K562 (cell line): ENCODE measurements at regions not wholly inside any gene's neighbourhood (a gene's known extent, or its start where the extent isn't known, plus 50 kb on each side); places are given as distances from the start of the nearest gene placed in this dataset.

Experiments used
- ATAC-seq: fragments of 200-7000 bp; cut with Tn5 transposase; 3 replicates; pipeline ENCODE4 v1.9.1; 2020; ENCODE audit warnings: moderate library complexity
- BruUV-seq: library from RNA; stranded (reverse); fragments of 400-500 nt; replicated peaks from 2 replicates; lab custom pipeline; 2021; lab: Mats Ljungman, UMichigan
- CTCF ChIA-PET: fragments of 300-600 bp; formaldehyde crosslinking; extraction: SDS; loops from one replicate; lab custom pipeline; 2021; ENCODE audit warnings: low intra/inter-chr PET ratio; lab: Yijun Ruan, JAX
- POLR2A ChIA-PET: fragments of 300-600, 350-650 bp; sonication (Branson Sonifier 250); formaldehyde crosslinking; extraction: SDS; loops from one replicate; lab custom pipeline; 2021; ENCODE audit warnings: antibody characterized with exemption, inconsistent platforms; lab: Yijun Ruan, JAX
- DNase-seq, 4 experiments: peaks; one replicate each; pipeline versions ENCODE4 v3.0.0 to v3.0.0-alpha.2; 2011 to 2018; ENCODE audit warnings: low spot score in 3 of 4, mixed read lengths in 3 of 4; ENCODE audit errors: extremely low read depth in 1 of 4
- FAIRE-seq: peaks from 2 replicates; lab custom pipeline; 2011; peaks lifted over from hg19 to GRCh38; lab: Jason Lieb, UNC
- H2AFZ ChIP-seq: 2 replicates; pipeline ENCODE4 v1.6.0; 2011; ENCODE audit warnings: low read depth, low read length, control low read depth, inconsistent platforms
- H3K27ac ChIP-seq: fragments of 200-600 bp; 3 replicates; pipeline ENCODE4 v1.8.0; 2011; ENCODE audit warnings: low read depth, mild to moderate bottlenecking, control low read depth, inconsistent platforms, low read length, moderate library complexity, mixed read lengths; ENCODE audit errors: extremely low read depth
- H3K27me3 ChIP-seq, 2 experiments: fragments of 300-600 bp in 1 of 2; 2 replicates in 1 of 2; 3 replicates in 1 of 2; pipeline versions ENCODE4 v1.6.0 to v1.8.0; 2011; ENCODE audit warnings: inconsistent platforms in 2 of 2, low read length in 2 of 2, mild to moderate bottlenecking in 1 of 2, mixed read lengths in 1 of 2, moderate library complexity in 1 of 2; ENCODE audit not compliant: control insufficient read depth in 2 of 2, insufficient read depth in 2 of 2
- H3K36me3 ChIP-seq: fragments of 300-600 bp; 3 replicates; pipeline ENCODE4 v1.8.0; 2011; ENCODE audit warnings: mild to moderate bottlenecking, low read length, inconsistent platforms; ENCODE audit not compliant: control insufficient read depth, insufficient read depth
- H3K4me1 ChIP-seq, 2 experiments: fragments of 200-600 bp in 1 of 2; replicated peaks in 1 of 2; 2 replicates in 1 of 2; 3 replicates in 1 of 2; pipeline versions ENCODE4 v1.5.1 to v1.8.0; 2011; ENCODE audit warnings: inconsistent platforms in 2 of 2, low read length in 2 of 2, mild to moderate bottlenecking in 1 of 2, mixed read lengths in 1 of 2, moderate library complexity in 1 of 2; ENCODE audit not compliant: control insufficient read depth in 2 of 2, insufficient read depth in 2 of 2
- H3K4me2 ChIP-seq: 2 replicates; pipeline ENCODE4 v1.6.1; 2011; ENCODE audit warnings: low read length, control low read depth, inconsistent platforms, mixed read lengths; ENCODE audit not compliant: insufficient read depth
- H3K4me3 ChIP-seq: fragments of 200-600 bp; sonication (generic), shearing (Covaris generic); 2 replicates; pipeline ENCODE4 v1.5.1; 2016; ENCODE audit warnings: control low read depth, inconsistent platforms
- H3K79me2 ChIP-seq: fragments of 200-600 bp; 3 replicates; pipeline ENCODE4 v1.8.0; 2011; ENCODE audit warnings: low read length, inconsistent platforms; ENCODE audit not compliant: control insufficient read depth, insufficient read depth
- H3K9ac ChIP-seq, 2 experiments: 2 replicates each; pipeline versions ENCODE4 v1.6.0 to v1.6.1; 2011; ENCODE audit warnings: low read depth in 2 of 2, low read length in 2 of 2, control low read depth in 1 of 2, inconsistent platforms in 1 of 2, mild to moderate bottlenecking in 1 of 2, mixed read lengths in 1 of 2; ENCODE audit not compliant: insufficient read depth in 1 of 2
- H3K9me1 ChIP-seq: one replicate; pipeline ENCODE4 v1.6.0; 2011; ENCODE audit warnings: inconsistent platforms, mild to moderate bottlenecking, low read length, moderate library complexity; ENCODE audit not compliant: control insufficient read depth, insufficient read depth
- H3K9me3 ChIP-seq: replicated peaks from 2 replicates; pipeline ENCODE4 v1.5.1; 2011; ENCODE audit warnings: low read depth, low read length, inconsistent platforms; ENCODE audit not compliant: control insufficient read depth, insufficient read depth
- H4K20me1 ChIP-seq: replicated peaks from 2 replicates; pipeline ENCODE4 v1.6.1; 2011; ENCODE audit warnings: low read length, inconsistent platforms, mixed read lengths; ENCODE audit not compliant: control insufficient read depth, insufficient read depth
- ARNT ChIP-seq, 2 experiments: fragments of 450-650 bp; IDR thresholded peaks; 2 replicates each; pipeline ENCODE4 v1.6.1; 2016; ENCODE audit warnings: mild to moderate bottlenecking in 1 of 2
- BCLAF1 ChIP-seq, 2 experiments: fragments of 450-650 bp in 1 of 2; IDR thresholded peaks; 2 replicates each; pipeline ENCODE4 v1.6.1; 2011 to 2017; ENCODE audit warnings: low read depth in 2 of 2, antibody characterized with exemption in 1 of 2, borderline replicate concordance in 1 of 2, low read length in 1 of 2, mild to moderate bottlenecking in 1 of 2, mixed read lengths in 1 of 2; ENCODE audit not compliant: control insufficient read depth in 1 of 2
- GTF3C2 ChIP-seq: IDR thresholded peaks from 3 replicates; pipeline ENCODE4 v1.6.1; 2011; ENCODE audit warnings: borderline replicate concordance, mild to moderate bottlenecking, moderate library complexity; ENCODE audit not compliant: insufficient read length; ENCODE audit errors: extremely low read depth
- IRF1 ChIP-seq: sonication (generic); formaldehyde crosslinking; IDR thresholded peaks from 2 replicates; pipeline ENCODE4 v1.8.0; 2022; ENCODE audit warnings: missing genetic modification reagents, mild to moderate bottlenecking, borderline replicate concordance
- L3MBTL2 ChIP-seq: fragments of 450-650 bp; IDR thresholded peaks from 2 replicates; pipeline ENCODE4 v1.6.1; 2016; ENCODE audit warnings: mild to moderate bottlenecking, moderate library complexity
- MAX ChIP-seq: sonication (generic); formaldehyde crosslinking; IDR thresholded peaks from 2 replicates; pipeline ENCODE4 v1.9.0; 2022; ENCODE audit warnings: mild to moderate bottlenecking, missing genetic modification reagents
- PTBP1 ChIP-seq: fragments of 200-400 bp; formaldehyde crosslinking; IDR thresholded peaks from 2 replicates; pipeline ENCODE4 v1.6.1; 2017; ENCODE audit warnings: low read depth, low read length
- ZNF551 ChIP-seq: fragments of 250-450 bp; sonication (Bioruptor Pico); IDR thresholded peaks from 2 replicates; pipeline ENCODE4 v1.5.0; 2021; ENCODE audit warnings: mild to moderate bottlenecking, moderate library complexity
- WGBS: fragments of 100-300 bp; shearing (Covaris generic); methylation state at CpG from one replicate; pipeline ENCODE4 v1.1.6; 2016; ENCODE audit warnings: low coverage, mixed read lengths; ENCODE audit not compliant: insufficient coverage; ENCODE audit errors: missing lambda C conversion rate; 5-methylcytosine and 5-hydroxymethylcytosine counted together
- in situ Hi-C: fragments of 300-500 bp; cut with MboI; formaldehyde crosslinking; loops from 4 replicates; pipeline ENCODE4 v1.15.0; 2018; ENCODE audit warnings: inconsistent platforms, mixed read lengths
- intact Hi-C: fragments of 100-400 bp; cut with micrococcal nuclease; formaldehyde crosslinking; loops from 2 replicates; pipeline ENCODE4 v1.14.2; 2022

GRCh38 chr7:83306502-83306901, 143.8 kb upstream of the PCLO start:
- H3K27me3 ChIP-seq: no peaks in the 10 kb centered on the region
- no peaks in the 10 kb centered on the region for H3K9me1 ChIP-seq
- no peak for FAIRE-seq
- no peak for DNase-seq
- no peaks in the 10 kb centered on the region for H3K79me2 ChIP-seq
- no peaks in the 10 kb centered on the region for H3K36me3 ChIP-seq
- no peak overlapping the region for H3K4me3 ChIP-seq
- H3K27ac ChIP-seq: no peak overlapping the region
- no peak for ATAC-seq
- H4K20me1 ChIP-seq: no peaks in the 10 kb centered on the region
- no peak for TF ChIP-seq ARNT (IDR thresholded peaks at IDR 0.05)
- no peak for TF ChIP-seq BCLAF1 (IDR thresholded peaks at IDR 0.05; ENCODE audit: borderline replicate concordance in 1 of 2, control insufficient read depth in 1 of 2, low read depth in 2 of 2, low read length in 1 of 2)
- TF ChIP-seq ZNF551 (CRISPR knock-in tag): no peak
- TF ChIP-seq GTF3C2: no peak
- TF ChIP-seq MAX: no peak
- TF ChIP-seq L3MBTL2: no peak
- no peak for TF ChIP-seq IRF1 (CRISPR knock-in tag)
- no peak for TF ChIP-seq PTBP1
- TF ChIP-seq, all 486 proteins: peak for 0
- Histone ChIP-seq H2AFZ (no peak overlapping the region), H3K9me3 (no peaks in the 10 kb centered on the region), H3K4me2 (no peak overlapping the region), H3K9ac (no peak overlapping the region), H3K4me1 (no peaks in the 10 kb centered on the region)
- intact Hi-C loops: no loop called here
- ChIA-PET POLR2A (no interaction called here), CTCF (no interaction called here)
- WGBS: 0% methylated on average over 1 of the region's 1 CpG
- in situ Hi-C loops: no loop called here
- BruUV-seq: no TSS peak
